Esophagus mucosa (tissue), 1 donor: ENCODE measurements at regions not wholly inside any gene's neighbourhood (a gene's known extent, or its start where the extent isn't known, plus 50 kb on each side); places are given as distances from the start of the nearest gene placed in this dataset.
A peak's percentile ranks its signal among the peaks of the same experiment; 100 is the strongest.
"Not testable (repeated sequence)": the region's sequence is repeated elsewhere in the genome, so short reads cannot be mapped to it uniquely, and the experiment has no call there.

Experiments
- ATAC-seq: fragments of 200-7000 bp; cut with Tn5 transposase; one replicate; pipeline ENCODE4 v1.9.1; 2020
- donor health status: DM: yes; HTN: yes; CAD: no.

GRCh38 chrX:144494074-144494473, 610.2 kb downstream of the UBE2NL start:
- no peak for ATAC-seq

- no peak for ATAC-seq
These were observed 648.0 kb downstream of the UBE2NL start for GRCh38 chrX:144531877-144532276.

GRCh38 chrX:144566592-144566991, 680.7 kb upstream of the SPANXN1 start:
- ATAC-seq = no peak

- no peak for ATAC-seq
These were observed 660.5 kb upstream of the SPANXN1 start for GRCh38 chrX:144586756-144587155.

- ATAC-seq = no peak
These were observed 655.3 kb upstream of the SPANXN1 start for GRCh38 chrX:144592036-144592435.

- ATAC-seq = no peak
These were observed 646.3 kb upstream of the SPANXN1 start for GRCh38 chrX:144601010-144601409.

- no peak for ATAC-seq
These were observed 635.2 kb upstream of the SPANXN1 start for GRCh38 chrX:144612076-144612475.

- no peak for ATAC-seq
These were observed 631.0 kb upstream of the SPANXN1 start for GRCh38 chrX:144616317-144616716.

- ATAC-seq = no peak
These were observed 619.4 kb upstream of the SPANXN1 start for GRCh38 chrX:144627947-144628346.

- not testable (repeated sequence) for ATAC-seq
These were observed 612.9 kb upstream of the SPANXN1 start for GRCh38 chrX:144634451-144634850.

- no peak for ATAC-seq
These were observed 609.6 kb upstream of the SPANXN1 start for GRCh38 chrX:144637731-144638130.

- ATAC-seq = no peak
These were observed 598.5 kb upstream of the SPANXN1 start for GRCh38 chrX:144648788-144649187.

GRCh38 chrX:144681501-144681900, 565.8 kb upstream of the SPANXN1 start:
- no peak for ATAC-seq

- ATAC-seq = no peak
These were observed 564.1 kb upstream of the SPANXN1 start for GRCh38 chrX:144683247-144683646.

- ATAC-seq = no peak
These were observed 537.5 kb upstream of the SPANXN1 start for GRCh38 chrX:144709841-144710240.

GRCh38 chrX:144715337-144715736, 532.0 kb upstream of the SPANXN1 start:
- ATAC-seq = no peak

- ATAC-seq = no peak
These were observed 531.1 kb upstream of the SPANXN1 start for GRCh38 chrX:144716187-144716586.

- ATAC-seq = no peak
These were observed 529.6 kb upstream of the SPANXN1 start for GRCh38 chrX:144717682-144718081.

- ATAC-seq = no peak
These were observed 525.0 kb upstream of the SPANXN1 start for GRCh38 chrX:144722307-144722706.

- no peak for ATAC-seq
These were observed 516.8 kb upstream of the SPANXN1 start for GRCh38 chrX:144730471-144730870.

- ATAC-seq = no peak
These were observed 514.7 kb upstream of the SPANXN1 start for GRCh38 chrX:144732588-144732987.

GRCh38 chrX:144738246-144738645, 509.1 kb upstream of the SPANXN1 start:
- ATAC-seq = no peak

GRCh38 chrX:144768540-144768939, 478.8 kb upstream of the SPANXN1 start:
- ATAC-seq = no peak

- not testable (repeated sequence) for ATAC-seq
These were observed 463.8 kb upstream of the SPANXN1 start for GRCh38 chrX:144783528-144783927.

- ATAC-seq = no peak
These were observed 457.2 kb upstream of the SPANXN1 start for GRCh38 chrX:144790148-144790547.

- peak; percentile 71 for ATAC-seq
These were observed 456.0 kb upstream of the SPANXN1 start for GRCh38 chrX:144791298-144791697.
